Effector memory CD8-positive, alpha-beta T cell (primary cell): ENCODE measurements at regions not wholly inside any gene's neighbourhood (a gene's known extent, or its start where the extent isn't known, plus 50 kb on each side); places are given as distances from the start of the nearest gene placed in this dataset.

Experiments
- ATAC-seq: fragments of 150-1000 bp; cut with Tn5 transposase; replicated peaks from 2 replicates; pipeline ENCODE4 v1.10.0; 2021; ENCODE audit warnings: mild to moderate bottlenecking, moderate library complexity
- DNase-seq, 3 experiments: peaks; one replicate each; pipeline ENCODE4 v3.0.0; 2021
- H3K27ac Mint-ChIP-seq, 2 donors: one replicate each; pipeline ENCODE4 v1.8.0; 2022; ENCODE audit warnings: mild to moderate bottlenecking in 2 of 2, mixed read lengths in 2 of 2, moderate library complexity in 2 of 2
- H3K27me3 Mint-ChIP-seq, 2 donors: one replicate each; pipeline ENCODE4 v1.8.0; 2022; ENCODE audit warnings: mixed read lengths in 2 of 2
- H3K36me3 Mint-ChIP-seq: one replicate; pipeline ENCODE4 v1.8.0; 2022; ENCODE audit warnings: mild to moderate bottlenecking, moderate library complexity, mixed read lengths; ENCODE audit not compliant: insufficient read depth
- H3K4me1 Mint-ChIP-seq, 2 donors: one replicate each; pipeline ENCODE4 v1.8.0; 2022; ENCODE audit warnings: low read depth in 2 of 2, mixed read lengths in 2 of 2
- H3K4me3 Mint-ChIP-seq, 2 donors: one replicate each; pipeline ENCODE4 v1.8.0; 2022; ENCODE audit warnings: mild to moderate bottlenecking in 2 of 2, mixed read lengths in 2 of 2, moderate library complexity in 2 of 2
- H3K9me3 Mint-ChIP-seq, 2 donors: one replicate each; pipeline ENCODE4 v1.8.0; 2022; ENCODE audit warnings: mixed read lengths in 2 of 2

DNA sequence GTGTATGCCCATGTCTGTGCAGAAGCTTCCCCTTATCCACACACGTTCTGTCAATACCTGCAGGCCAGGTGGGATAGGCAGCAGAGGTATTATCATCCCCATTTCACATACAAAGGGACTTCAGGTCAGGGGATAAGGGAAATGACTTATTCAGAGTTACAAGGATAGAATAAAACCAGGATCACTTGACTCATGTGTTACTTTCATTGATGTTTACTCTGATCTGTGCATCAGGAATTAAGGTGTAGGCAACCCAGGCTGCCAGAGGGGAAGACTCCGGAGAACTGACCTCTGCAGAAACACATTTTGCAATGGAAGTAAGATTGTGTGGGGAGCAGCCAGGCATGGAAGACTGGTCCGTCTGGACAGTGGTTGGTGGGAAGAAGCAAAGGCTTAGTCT, 74.2 kb upstream of the FSTL4 start:
- Mint-ChIP-seq H3K27me3 (peaks cover 38 to 70% of the 10 kb centered on the region in 2 donors), H3K4me3 (no peak overlapping the region), H3K36me3 (no peaks in the 10 kb centered on the region), H3K27ac (no peak overlapping the region), H3K4me1 (no peaks in the 10 kb centered on the region), H3K9me3 (no peaks in the 10 kb centered on the region)
- DNase-seq (no peak), ATAC-seq (no peak)

GRCh38 chr5:133685402-133686018, 73.2 kb upstream of the FSTL4 start:
- no peak overlapping the region for H3K4me3 Mint-ChIP-seq
- no peak for ATAC-seq
- no peak for DNase-seq
- H3K27ac Mint-ChIP-seq, result no peak overlapping the region
- no peaks in the 10 kb centered on the region for H3K4me1 Mint-ChIP-seq
- no peaks in the 10 kb centered on the region for H3K9me3 Mint-ChIP-seq
- H3K36me3 Mint-ChIP-seq, result no peaks in the 10 kb centered on the region
- peaks cover 29 to 60% of the 10 kb centered on the region in 2 donors for H3K27me3 Mint-ChIP-seq

GRCh38 chr5:133683646-133684596, 71.6 kb upstream of the FSTL4 start:
- H3K36me3 Mint-ChIP-seq, result no peaks in the 10 kb centered on the region
- H3K27me3 Mint-ChIP-seq, result peaks cover 26 to 45% of the 10 kb centered on the region in 2 donors
- no peak overlapping the region for H3K4me3 Mint-ChIP-seq
- H3K4me1 Mint-ChIP-seq, result no peaks in the 10 kb centered on the region
- DNase-seq (no peak), ATAC-seq (no peak)
- no peak overlapping the region for H3K27ac Mint-ChIP-seq
- H3K9me3 Mint-ChIP-seq, result no peaks in the 10 kb centered on the region

DNA sequence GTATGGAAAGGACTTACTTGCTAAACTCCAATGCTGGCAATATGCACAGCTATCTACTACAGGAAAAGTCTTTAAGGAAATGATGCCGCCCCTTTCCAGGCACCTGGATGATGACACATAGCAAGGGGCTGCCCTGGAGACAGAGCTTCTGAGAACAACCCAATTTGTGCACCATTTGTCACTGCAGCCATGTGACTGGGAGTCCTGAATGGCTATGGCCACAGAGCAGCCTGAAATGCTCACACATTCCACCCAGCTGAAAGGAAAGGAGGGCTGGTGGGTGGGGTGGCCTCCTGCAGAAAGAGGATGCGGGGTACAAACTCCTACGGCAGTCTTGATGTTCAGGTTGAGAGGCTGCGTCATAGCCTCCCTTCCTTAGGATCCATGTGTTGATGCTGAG, 70.1 kb upstream of the FSTL4 start:
- Mint-ChIP-seq H3K4me3 (no peak overlapping the region), H3K27ac (no peak overlapping the region), H3K4me1 (no peaks in the 10 kb centered on the region), H3K36me3 (no peaks in the 10 kb centered on the region), H3K9me3 (no peaks in the 10 kb centered on the region), H3K27me3 (peaks cover 31 to 49% of the 10 kb centered on the region in 2 donors)
- ATAC-seq, result no peak
- DNase-seq, result no peak

DNA sequence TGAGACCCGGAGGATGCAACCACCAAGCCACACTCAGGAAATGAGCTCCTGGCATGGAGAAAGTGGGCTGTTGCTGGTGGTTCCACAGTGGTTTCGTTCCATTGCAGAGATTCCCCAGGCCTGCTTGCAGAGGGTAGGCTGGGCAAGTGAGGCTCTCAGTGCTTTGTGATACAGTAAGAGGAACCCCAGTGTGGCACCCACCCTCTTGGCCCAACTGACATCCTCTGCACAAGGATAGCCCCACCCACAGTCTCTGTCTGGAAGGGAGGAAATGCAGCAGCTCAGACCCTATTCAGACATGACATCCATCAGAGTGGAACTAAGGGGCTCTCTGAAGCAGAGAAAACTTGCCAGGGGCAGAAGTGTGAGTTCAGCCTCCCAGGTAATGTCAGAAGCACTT, 69.6 kb upstream of the FSTL4 start:
- Mint-ChIP-seq H3K36me3 (no peaks in the 10 kb centered on the region), H3K4me3 (no peak overlapping the region), H3K9me3 (no peaks in the 10 kb centered on the region), H3K27me3 (peaks cover 28 to 44% of the 10 kb centered on the region in 2 donors), H3K4me1 (no peaks in the 10 kb centered on the region), H3K27ac (no peak overlapping the region)
- ATAC-seq (no peak), DNase-seq (no peak)

GRCh38 chr5:133680830-133681565, 68.7 kb upstream of the FSTL4 start:
- Mint-ChIP-seq H3K36me3 (no peaks in the 10 kb centered on the region), H3K27ac (no peak overlapping the region), H3K4me3 (no peak overlapping the region), H3K9me3 (no peaks in the 10 kb centered on the region), H3K4me1 (no peaks in the 10 kb centered on the region), H3K27me3 (peaks cover 26 to 35% of the 10 kb centered on the region in 2 donors)
- ATAC-seq, result no peak
- no peak for DNase-seq

GRCh38 chr5:133679534-133679933, 67.2 kb upstream of the FSTL4 start:
- no peaks in the 10 kb centered on the region for H3K36me3 Mint-ChIP-seq
- H3K27ac Mint-ChIP-seq, result no peak overlapping the region
- peaks cover 31 to 41% of the 10 kb centered on the region in 2 donors for H3K27me3 Mint-ChIP-seq
- ATAC-seq (no peak), DNase-seq (no peak)
- no peak overlapping the region for H3K4me3 Mint-ChIP-seq
- no peaks in the 10 kb centered on the region for H3K9me3 Mint-ChIP-seq
- H3K4me1 Mint-ChIP-seq, result no peaks in the 10 kb centered on the region

- Mint-ChIP-seq H3K4me3 (no peak overlapping the region), H3K27me3 (peaks cover 38 to 58% of the 10 kb centered on the region in 2 donors), H3K4me1 (no peaks in the 10 kb centered on the region), H3K36me3 (peaks cover 4% of the 10 kb centered on the region), H3K9me3 (no peaks in the 10 kb centered on the region), H3K27ac (no peak overlapping the region)
- no peak for ATAC-seq
- no peak for DNase-seq
These were observed 63.2 kb upstream of the FSTL4 start for GRCh38 chr5:133675376-133676154.

GRCh38 chr5:133670336-133670735, 58.0 kb upstream of the FSTL4 start:
- ATAC-seq (no peak), DNase-seq (no peak)
- Mint-ChIP-seq H3K27me3 (peaks cover 46 to 60% of the 10 kb centered on the region in 2 donors), H3K36me3 (peaks cover 4% of the 10 kb centered on the region), H3K4me3 (no peak overlapping the region), H3K4me1 (no peaks in the 10 kb centered on the region), H3K9me3 (no peaks in the 10 kb centered on the region), H3K27ac (no peak overlapping the region)

DNA sequence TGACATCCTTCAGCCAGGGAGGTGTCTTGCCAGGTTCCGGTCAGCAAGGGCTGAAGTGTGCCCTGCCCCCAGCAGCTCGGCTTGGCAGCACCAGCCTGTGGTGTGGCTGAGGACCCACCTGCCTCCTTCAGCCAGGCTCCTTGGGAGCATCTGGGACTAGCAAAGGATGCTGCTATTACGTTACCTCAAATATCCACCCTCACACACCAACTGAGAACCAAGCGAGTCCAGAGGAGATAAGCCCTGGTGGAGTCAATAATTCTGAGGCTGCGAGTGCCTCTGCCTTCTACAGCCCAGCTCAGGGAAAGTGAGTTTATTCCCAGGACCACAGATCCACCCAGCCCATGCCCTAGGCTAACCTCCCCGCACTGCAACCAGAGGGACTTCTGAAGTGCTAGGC, 57.1 kb upstream of the FSTL4 start:
- no peaks in the 10 kb centered on the region for H3K9me3 Mint-ChIP-seq
- peaks cover 4% of the 10 kb centered on the region for H3K36me3 Mint-ChIP-seq
- no peaks in the 10 kb centered on the region for H3K4me1 Mint-ChIP-seq
- no peak overlapping the region for H3K4me3 Mint-ChIP-seq
- no peak for DNase-seq
- ATAC-seq, result no peak
- H3K27ac Mint-ChIP-seq, result no peak overlapping the region
- H3K27me3 Mint-ChIP-seq, result peaks cover 40 to 51% of the 10 kb centered on the region in 2 donors

DNA sequence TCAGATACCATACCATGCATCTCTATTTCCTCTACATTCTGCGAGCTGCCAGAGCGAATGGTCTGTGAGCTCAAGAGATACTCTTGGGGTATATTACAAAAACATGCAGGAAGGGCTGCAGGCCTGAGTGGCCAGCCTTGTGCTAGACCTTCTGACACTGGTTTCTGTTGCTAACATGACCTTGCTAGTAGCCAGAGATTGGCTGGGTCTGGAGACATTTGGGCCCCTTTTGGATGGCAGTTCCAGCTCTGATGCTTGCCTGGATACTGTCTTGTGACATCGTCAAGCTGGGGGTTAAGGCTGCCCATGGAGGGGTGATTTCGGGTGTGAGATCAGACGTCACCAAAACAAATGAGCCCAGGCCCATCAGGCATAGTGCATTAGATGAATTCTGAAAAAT, 56.1 kb upstream of the FSTL4 start:
- Mint-ChIP-seq H3K27me3 (peaks cover 39 to 53% of the 10 kb centered on the region in 2 donors), H3K9me3 (no peaks in the 10 kb centered on the region)

GRCh38 chr5:133667217-133667616, 54.9 kb upstream of the FSTL4 start:
- DNase-seq, result no peak
- Mint-ChIP-seq H3K4me1 (no peaks in the 10 kb centered on the region), H3K27me3 (peaks cover 39 to 58% of the 10 kb centered on the region in 2 donors), H3K27ac (no peak overlapping the region), H3K36me3 (no peaks in the 10 kb centered on the region), H3K9me3 (no peaks in the 10 kb centered on the region), H3K4me3 (no peak overlapping the region)
- ATAC-seq, result no peak

More for the DNA sequence above, 56.1 kb upstream of the FSTL4 start:
- Mint-ChIP-seq H3K4me3 (no peak overlapping the region), H3K36me3 (no peaks in the 10 kb centered on the region), H3K27ac (no peak overlapping the region), H3K4me1 (no peaks in the 10 kb centered on the region)
- ATAC-seq (no peak), DNase-seq (no peak)

DNA sequence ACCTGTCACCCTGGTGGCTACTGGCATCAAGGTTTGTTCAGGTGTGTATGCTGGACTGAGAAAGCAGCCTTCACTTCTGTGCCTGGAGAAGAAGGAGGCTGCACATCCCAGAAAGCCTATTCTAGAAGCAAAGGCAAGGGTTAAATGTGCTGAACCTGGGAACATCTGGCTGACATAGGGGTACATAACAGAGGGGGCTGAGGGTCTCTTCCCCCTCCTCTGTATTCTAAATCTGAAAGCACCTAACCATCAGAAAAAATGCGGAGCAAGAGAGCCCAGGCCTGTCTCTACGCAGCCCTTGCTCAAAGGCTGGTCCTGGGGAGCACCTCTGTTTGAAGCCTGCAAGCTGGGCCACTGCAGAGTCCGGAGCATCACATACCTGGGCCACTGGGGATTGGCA, 53.2 kb upstream of the FSTL4 start:
- no peaks in the 10 kb centered on the region for H3K4me1 Mint-ChIP-seq
- no peak overlapping the region for H3K27ac Mint-ChIP-seq
- ATAC-seq (no peak), DNase-seq (no peak)
- H3K27me3 Mint-ChIP-seq, result peaks cover 34 to 55% of the 10 kb centered on the region in 2 donors
- H3K4me3 Mint-ChIP-seq, result no peak overlapping the region
- no peaks in the 10 kb centered on the region for H3K9me3 Mint-ChIP-seq
- no peaks in the 10 kb centered on the region for H3K36me3 Mint-ChIP-seq
